ENCODE measurements at regions not wholly inside any gene's neighbourhood (a gene's known extent, or its start where the extent isn't known, plus 50 kb on each side); places are given as distances from the start of the nearest gene placed in this dataset.
"Not testable (repeated sequence)": the region's sequence is repeated elsewhere in the genome, so short reads cannot be mapped to it uniquely, and the experiment has no call there.

- no peak for DNase-seq
These were observed 479.2 kb upstream of the TUSC1 start for GRCh38 chr9:26157411-26157810.

- DNase-seq, result no peak
These were observed 474.1 kb upstream of the TUSC1 start for GRCh38 chr9:26152350-26152749.

DNA sequence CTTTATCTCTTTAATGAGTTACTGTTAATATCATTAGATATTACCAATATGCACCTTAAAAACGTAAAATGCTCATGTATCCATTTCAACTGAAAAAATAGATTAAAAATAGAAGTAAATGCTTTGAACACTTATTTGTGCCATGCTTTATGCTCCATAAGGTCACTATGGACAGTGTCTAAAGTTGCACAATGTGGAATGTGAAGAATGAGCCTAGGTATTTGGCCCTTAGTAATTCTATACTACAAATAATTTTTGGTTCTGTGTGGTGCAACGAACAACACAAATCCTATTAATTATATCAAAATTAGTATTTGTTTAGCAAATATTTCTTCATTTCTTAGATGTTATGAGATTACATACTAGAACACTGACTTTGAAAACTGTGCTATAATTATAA is 469.9 kb upstream of the TUSC1 start:
- DNase-seq, result no peak

- no peak for DNase-seq
These were observed 467.7 kb upstream of the TUSC1 start for GRCh38 chr9:26145938-26146337.

GRCh38 chr9:26142631-26143030 is 464.4 kb upstream of the TUSC1 start:
- no peak for DNase-seq

GRCh38 chr9:26142201-26142600 is 464.0 kb upstream of the TUSC1 start:
- no peak for DNase-seq

GRCh38 chr9:26133537-26133936 is 455.3 kb upstream of the TUSC1 start:
- DNase-seq, result no peak

GRCh38 chr9:26132746-26133312 is 454.6 kb upstream of the TUSC1 start:
- no peak for DNase-seq

- DNase-seq, result no peak
These were observed 453.6 kb upstream of the TUSC1 start for GRCh38 chr9:26131886-26132285.

DNA sequence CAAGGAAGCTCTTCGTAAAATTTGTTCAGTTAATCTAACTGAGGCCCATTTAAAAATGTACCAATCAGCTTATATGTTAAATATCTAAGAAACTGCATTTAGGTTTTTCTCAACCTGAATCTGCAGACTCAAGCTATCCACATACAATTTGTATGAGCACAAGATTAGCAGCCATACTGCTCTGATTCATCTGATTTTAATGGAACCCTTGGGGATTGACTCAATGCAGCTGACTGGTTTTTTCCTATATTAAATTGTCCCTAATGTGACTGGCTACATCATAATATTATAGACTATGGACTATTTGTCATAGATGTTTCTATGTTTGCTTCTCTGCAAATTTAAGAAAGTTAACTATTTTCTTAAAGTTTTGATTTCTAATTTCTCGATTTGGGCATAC is 451.0 kb upstream of the TUSC1 start:
- no peak for DNase-seq

DNA sequence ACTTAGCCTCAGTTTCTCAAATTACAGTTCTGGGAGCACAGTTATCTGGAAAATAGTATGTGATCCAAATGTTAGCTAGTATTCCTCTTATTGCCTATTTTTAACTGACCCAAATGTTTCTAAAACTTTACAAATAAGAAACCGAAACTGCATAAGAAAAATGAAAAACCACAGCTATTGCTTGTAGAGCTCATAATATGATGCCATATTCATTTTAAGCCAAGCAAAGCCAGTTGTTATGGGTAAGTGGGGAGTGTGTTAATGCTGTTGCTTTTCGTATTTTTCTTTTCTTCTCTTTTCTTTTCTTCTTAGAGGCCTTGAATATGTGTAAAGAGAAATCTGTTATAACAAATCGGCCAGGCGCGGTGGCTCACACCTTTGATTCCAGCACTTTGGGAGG is 447.4 kb upstream of the TUSC1 start:
- DNase-seq, result no peak

DNA sequence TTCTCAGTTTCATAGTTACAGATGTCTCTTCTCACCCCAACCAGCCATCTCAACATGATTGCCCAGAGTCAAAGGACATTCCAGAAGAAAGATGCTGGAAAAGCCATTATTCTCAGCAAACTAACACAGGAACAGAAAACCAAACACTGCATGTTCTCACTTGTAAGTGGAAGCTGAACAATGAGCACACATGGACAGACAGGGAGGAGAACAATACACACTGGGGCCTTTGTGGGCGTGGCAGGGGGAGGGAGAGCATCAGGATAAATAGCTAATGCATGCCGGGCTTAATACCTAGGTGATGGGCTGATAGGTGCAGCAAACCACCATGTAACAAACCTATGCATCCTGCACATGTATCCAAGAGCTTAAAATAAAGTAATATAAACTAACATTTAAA is 437.8 kb upstream of the TUSC1 start:
- DNase-seq, result not testable (repeated sequence)

- no peak for DNase-seq
These were observed 434.5 kb upstream of the TUSC1 start for GRCh38 chr9:26112724-26113123.

GRCh38 chr9:26086396-26086795 is 408.2 kb upstream of the TUSC1 start:
- DNase-seq, result no peak

DNA sequence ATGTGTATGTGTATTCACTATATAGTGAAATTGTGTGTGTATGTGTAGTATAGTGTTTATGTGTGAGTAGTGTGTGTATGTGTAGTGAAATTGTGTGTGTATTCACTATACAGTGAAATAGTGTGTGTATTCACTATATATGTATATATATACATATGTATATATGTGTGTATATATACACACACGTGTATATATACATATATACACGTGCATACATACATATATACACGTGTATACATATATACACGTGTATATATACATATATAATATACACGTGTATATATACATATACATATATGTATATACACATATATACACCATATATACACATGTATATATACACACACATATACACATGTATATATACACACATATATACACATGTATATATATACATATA is 403.6 kb upstream of the TUSC1 start:
- DNase-seq, result no peak

- no peak for DNase-seq
These were observed 400.5 kb upstream of the TUSC1 start for GRCh38 chr9:26078706-26079105.

DNA sequence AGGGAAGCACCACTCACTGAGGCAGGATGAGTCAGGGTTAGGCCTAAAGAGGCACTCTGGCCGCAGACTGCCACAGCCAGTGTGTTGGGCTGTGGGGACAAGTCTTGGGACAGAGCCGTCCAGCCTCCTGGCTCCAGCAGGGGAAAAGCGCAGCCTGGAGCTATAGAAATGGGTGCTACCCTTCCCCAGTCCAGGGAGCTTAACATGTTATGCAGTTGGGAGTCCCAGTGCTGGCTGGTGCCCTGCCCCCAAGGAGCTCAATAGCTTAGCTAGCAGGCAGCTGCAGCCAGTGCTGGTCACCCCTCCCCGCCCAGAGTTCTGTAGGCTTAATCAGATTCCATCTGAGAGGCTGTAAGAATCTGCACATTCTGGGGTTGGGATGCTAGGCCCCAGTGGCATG is 399.6 kb upstream of the TUSC1 start:
- DNase-seq, result no peak

- DNase-seq, result no peak
These were observed 389.4 kb upstream of the TUSC1 start for GRCh38 chr9:26067608-26068007.

- no peak for DNase-seq
These were observed 388.0 kb upstream of the TUSC1 start for GRCh38 chr9:26066237-26066636.

GRCh38 chr9:26061948-26062575 is 383.8 kb upstream of the TUSC1 start:
- DNase-seq, result no peak

- DNase-seq, result no peak
These were observed 380.1 kb upstream of the TUSC1 start for GRCh38 chr9:26058111-26058895.

DNA sequence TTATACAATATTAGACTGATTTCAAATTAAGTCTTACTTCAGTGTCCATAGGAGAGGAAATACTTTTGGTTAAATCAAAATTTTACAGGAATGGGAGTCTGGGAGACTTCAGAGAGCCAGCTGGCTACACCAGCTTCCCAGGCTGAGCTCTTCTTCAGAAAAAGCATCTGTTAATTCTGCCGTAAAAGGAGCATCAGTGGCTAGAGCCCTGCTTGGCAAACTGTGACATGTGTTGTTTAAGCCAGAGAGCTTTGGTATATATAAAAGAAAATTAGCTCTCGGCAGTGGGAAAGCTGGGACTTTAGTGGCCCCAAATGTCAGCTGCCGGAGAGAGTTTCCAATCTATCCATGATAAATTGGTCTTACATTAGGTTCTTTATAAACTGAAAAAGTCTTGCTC is 378.8 kb upstream of the TUSC1 start:
- DNase-seq, result no peak

DNA sequence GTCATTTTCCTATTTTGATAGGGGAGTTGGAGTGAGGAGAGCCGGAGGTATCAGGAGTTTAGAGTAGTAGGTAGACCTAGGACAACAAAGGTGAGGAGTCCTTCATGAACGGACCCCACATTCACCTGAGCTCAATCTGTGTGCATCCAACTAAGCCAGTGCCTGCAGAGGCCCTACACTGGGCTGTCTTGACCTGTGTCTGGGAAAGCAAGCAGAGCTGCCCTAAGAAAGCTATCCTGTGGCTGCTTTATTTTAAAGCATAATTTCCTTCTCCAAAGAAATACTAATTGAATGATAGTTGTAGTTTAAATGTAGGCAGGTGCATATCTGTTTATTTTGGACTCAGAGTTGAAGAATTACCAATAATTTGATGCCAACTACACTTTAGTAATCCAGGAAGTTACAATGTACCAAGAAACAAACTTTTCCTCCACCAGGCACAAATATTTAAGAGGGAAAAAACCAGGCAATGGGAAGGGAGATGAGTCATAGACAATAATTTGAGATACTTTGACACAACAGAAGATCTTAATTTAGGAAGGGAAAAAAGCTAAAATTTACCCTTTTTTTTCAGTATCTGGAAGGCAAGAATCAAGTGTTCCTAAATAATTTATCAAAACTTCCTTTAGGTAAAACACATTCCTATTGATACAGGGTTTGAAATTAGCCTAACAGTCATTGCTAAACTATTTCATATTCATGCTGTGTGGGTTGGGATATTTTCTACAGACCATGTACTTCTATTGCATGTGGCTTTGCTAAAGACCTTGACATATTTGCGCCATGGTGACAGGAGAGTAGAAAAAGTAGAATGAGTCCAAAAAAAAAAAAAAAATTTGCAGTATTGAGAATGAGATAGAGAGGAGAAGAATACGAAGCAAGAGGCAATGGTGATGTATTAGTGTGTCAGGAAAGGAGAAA is 376.6 kb upstream of the TUSC1 start:
- DNase-seq, result no peak

Measured in C1 segment of cervical spinal cord (tissue), 14 donors.